ENCODE measurements at regions not wholly inside any gene's neighbourhood (a gene's known extent, or its start where the extent isn't known, plus 50 kb on each side); places are given as distances from the start of the nearest gene placed in this dataset.
A peak's percentile ranks its signal among the peaks of the same experiment; 100 is the strongest.

- DNase-seq (no peak), FAIRE-seq (no peak)
- Histone ChIP-seq H3K4me3 (ENCODE audit: low read length in 3 of 3) (no peak overlapping the region), H3K9ac (ENCODE audit: low read length in 3 of 3) (no peak overlapping the region), H3K27me3 (ENCODE audit: control insufficient read depth, insufficient read depth, low read length) (no peaks in the 10 kb centered on the region), H3K27ac (ENCODE audit: low read depth in 2 of 2, low read length in 2 of 2) (no peak overlapping the region), H3K36me3 (ENCODE audit: control insufficient read depth in 2 of 3, insufficient read depth in 3 of 3, low read length in 3 of 3) (no peaks in the 10 kb centered on the region), H3K9me3 (ENCODE audit: control insufficient read depth in 2 of 3, insufficient read depth in 1 of 3, low read length in 3 of 3) (no peaks in the 10 kb centered on the region), H3K4me1 (ENCODE audit: control insufficient read depth in 2 of 3, insufficient read depth in 2 of 3, low read depth in 1 of 3, low read length in 3 of 3) (no peaks in the 10 kb centered on the region)
- TF ChIP-seq CTCF (IDR thresholded peaks at IDR 0.05; ENCODE audit: borderline replicate concordance, extremely low read depth, insufficient read depth) = no peak
- intact Hi-C loops (cut with DNase I) = no loop called here
Measured at GRCh38 chr16:49932434-49932833, 76.5 kb upstream of the ZNF423 start.

GRCh38 chr16:49932946-49933345, 77.0 kb upstream of the ZNF423 start:
- no peaks in the 10 kb centered on the region for H3K9me3 ChIP-seq (ENCODE audit: control insufficient read depth in 2 of 3, insufficient read depth in 1 of 3, low read length in 3 of 3)
- DNase-seq (peak in 3 of 5 donors; percentile 19 to 80 (median 35)), FAIRE-seq (no peak)
- no peak for TF ChIP-seq CTCF (IDR thresholded peaks at IDR 0.05; ENCODE audit: borderline replicate concordance, extremely low read depth, insufficient read depth)
- no peak overlapping the region for H3K9ac ChIP-seq (ENCODE audit: low read length in 3 of 3)
- H3K27me3 ChIP-seq (ENCODE audit: control insufficient read depth, insufficient read depth, low read length) = no peaks in the 10 kb centered on the region
- intact Hi-C loops (cut with DNase I) = no loop called here
- no peak overlapping the region for H3K27ac ChIP-seq (ENCODE audit: low read depth in 2 of 2, low read length in 2 of 2)
- H3K4me3 ChIP-seq (ENCODE audit: low read length in 3 of 3) = no peak overlapping the region
- no peaks in the 10 kb centered on the region for H3K4me1 ChIP-seq (ENCODE audit: control insufficient read depth in 2 of 3, insufficient read depth in 2 of 3, low read depth in 1 of 3, low read length in 3 of 3)
- H3K36me3 ChIP-seq (ENCODE audit: control insufficient read depth in 2 of 3, insufficient read depth in 3 of 3, low read length in 3 of 3) = no peaks in the 10 kb centered on the region

GRCh38 chr16:49936791-49937190, 80.9 kb upstream of the ZNF423 start:
- FAIRE-seq = no peak
- no peak for TF ChIP-seq CTCF (IDR thresholded peaks at IDR 0.05; ENCODE audit: borderline replicate concordance, extremely low read depth, insufficient read depth)
- Histone ChIP-seq H3K36me3 (ENCODE audit: control insufficient read depth in 2 of 3, insufficient read depth in 3 of 3, low read length in 3 of 3) (no peaks in the 10 kb centered on the region), H3K9ac (ENCODE audit: low read length in 3 of 3) (no peak overlapping the region), H3K27me3 (ENCODE audit: control insufficient read depth, insufficient read depth, low read length) (no peaks in the 10 kb centered on the region), H3K9me3 (ENCODE audit: control insufficient read depth in 2 of 3, insufficient read depth in 1 of 3, low read length in 3 of 3) (no peaks in the 10 kb centered on the region), H3K4me1 (ENCODE audit: control insufficient read depth in 2 of 3, insufficient read depth in 2 of 3, low read depth in 1 of 3, low read length in 3 of 3) (no peaks in the 10 kb centered on the region), H3K27ac (ENCODE audit: low read depth in 2 of 2, low read length in 2 of 2) (no peak overlapping the region), H3K4me3 (ENCODE audit: low read length in 3 of 3) (no peak overlapping the region)
- DNase-seq = no peak
- intact Hi-C loops (cut with DNase I) = no loop called here

- H3K36me3 ChIP-seq (ENCODE audit: control insufficient read depth in 2 of 3, insufficient read depth in 3 of 3, low read length in 3 of 3) = no peaks in the 10 kb centered on the region
- TF ChIP-seq CTCF (IDR thresholded peaks at IDR 0.05; ENCODE audit: borderline replicate concordance, extremely low read depth, insufficient read depth) = no peak
- H3K9ac ChIP-seq (ENCODE audit: low read length in 3 of 3) = no peak overlapping the region
- DNase-seq (no peak), FAIRE-seq (no peak)
- no peaks in the 10 kb centered on the region for H3K27me3 ChIP-seq (ENCODE audit: control insufficient read depth, insufficient read depth, low read length)
- no peak overlapping the region for H3K4me3 ChIP-seq (ENCODE audit: low read length in 3 of 3)
- H3K9me3 ChIP-seq (ENCODE audit: control insufficient read depth in 2 of 3, insufficient read depth in 1 of 3, low read length in 3 of 3) = no peaks in the 10 kb centered on the region
- H3K27ac ChIP-seq (ENCODE audit: low read depth in 2 of 2, low read length in 2 of 2) = no peak overlapping the region
- H3K4me1 ChIP-seq (ENCODE audit: control insufficient read depth in 2 of 3, insufficient read depth in 2 of 3, low read depth in 1 of 3, low read length in 3 of 3) = no peaks in the 10 kb centered on the region
- intact Hi-C loops (cut with DNase I) = no loop called here
Measured at GRCh38 chr16:49937886-49938285, 82.0 kb upstream of the ZNF423 start.

Measured in kidney (tissue), 13 donors.